Ishikawa (cell line): ENCODE measurements at regions not wholly inside any gene's neighbourhood (a gene's known extent, or its start where the extent isn't known, plus 50 kb on each side); places are given as distances from the start of the nearest gene placed in this dataset.

Source experiments
- CEBPB ChIP-seq: IDR thresholded peaks from 2 replicates; pipeline ENCODE4 v1.6.1; 2012
- CREB1 ChIP-seq: IDR thresholded peaks from 2 replicates; pipeline ENCODE4 v1.6.1; 2012; ENCODE audit warnings: low read depth
- EGR1 ChIP-seq: IDR thresholded peaks from 2 replicates; pipeline ENCODE4 v1.6.1; 2012
- EP300 ChIP-seq: IDR thresholded peaks from 2 replicates; pipeline ENCODE4 v1.6.1; 2012; ENCODE audit warnings: borderline replicate concordance
- FOXM1 ChIP-seq: IDR thresholded peaks from 2 replicates; pipeline ENCODE4 v1.6.1; 2012; ENCODE audit warnings: low read depth, borderline replicate concordance
- NFIC ChIP-seq: IDR thresholded peaks from 2 replicates; pipeline ENCODE4 v1.6.1; 2012
- RAD21 ChIP-seq: IDR thresholded peaks from 2 replicates; pipeline ENCODE4 v1.6.1; 2012; ENCODE audit warnings: low read depth
- TAF1 ChIP-seq: IDR thresholded peaks from 2 replicates; pipeline ENCODE4 v1.6.1; 2012; ENCODE audit warnings: low read depth, mild to moderate bottlenecking
- TCF12 ChIP-seq: IDR thresholded peaks from 2 replicates; pipeline ENCODE4 v1.6.1; 2012; ENCODE audit warnings: low read depth
- TEAD4 ChIP-seq: IDR thresholded peaks from 2 replicates; pipeline ENCODE4 v1.6.1; 2012
- YY1 ChIP-seq: IDR thresholded peaks from 2 replicates; pipeline ENCODE4 v1.6.1; 2012; ENCODE audit warnings: low read depth
- ZBTB7A ChIP-seq: IDR thresholded peaks from 2 replicates; pipeline ENCODE4 v1.6.1; 2012; ENCODE audit warnings: low read depth
- TF ChIP-seq, protein P1 (sequence below): IDR thresholded peaks from 2 replicates; pipeline ENCODE4 v1.6.1; 2012; ENCODE audit warnings: low read depth, mild to moderate bottlenecking

DNA sequence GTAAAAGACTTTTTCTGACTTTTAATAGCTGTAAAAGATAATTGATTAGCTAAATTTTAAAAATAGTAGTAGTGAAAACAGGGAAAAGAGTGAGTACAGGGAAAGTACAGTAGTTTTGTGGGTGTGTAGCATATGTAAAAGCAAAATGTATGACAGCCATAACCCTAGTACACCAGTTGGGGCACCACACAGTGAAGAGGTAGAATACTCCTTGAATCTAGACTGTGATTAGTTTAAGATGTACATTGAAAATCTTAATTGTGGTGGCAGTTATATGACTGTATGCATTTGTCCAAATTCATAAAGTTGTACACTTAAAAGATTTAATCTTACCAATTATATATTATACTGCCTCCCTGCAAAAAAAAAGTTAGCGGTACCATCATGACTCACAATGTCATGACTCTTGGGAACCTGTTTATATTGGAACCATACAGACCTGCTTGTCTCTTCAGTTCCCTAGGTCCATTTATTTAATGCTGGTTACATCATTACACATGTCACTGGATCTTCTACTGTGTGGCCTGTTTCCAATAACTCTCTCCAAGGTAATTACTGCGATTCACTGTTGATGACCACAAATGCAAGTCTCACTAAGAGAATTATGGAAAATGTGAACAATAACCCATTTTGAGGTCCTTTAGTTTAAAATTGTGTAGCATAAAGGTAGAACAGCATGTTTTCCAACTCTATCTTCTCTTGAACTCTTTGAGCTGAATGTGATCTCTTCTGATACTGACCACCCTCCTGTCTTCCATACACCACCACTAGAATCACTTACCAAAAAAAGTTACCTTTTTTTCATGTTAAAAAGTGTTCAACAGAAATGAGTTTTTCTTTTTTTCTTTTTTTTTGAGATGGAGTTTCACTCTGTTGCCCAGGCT lies 264.2 kb upstream of the AMIGO2 start:
- TF ChIP-seq, protein P1, sequence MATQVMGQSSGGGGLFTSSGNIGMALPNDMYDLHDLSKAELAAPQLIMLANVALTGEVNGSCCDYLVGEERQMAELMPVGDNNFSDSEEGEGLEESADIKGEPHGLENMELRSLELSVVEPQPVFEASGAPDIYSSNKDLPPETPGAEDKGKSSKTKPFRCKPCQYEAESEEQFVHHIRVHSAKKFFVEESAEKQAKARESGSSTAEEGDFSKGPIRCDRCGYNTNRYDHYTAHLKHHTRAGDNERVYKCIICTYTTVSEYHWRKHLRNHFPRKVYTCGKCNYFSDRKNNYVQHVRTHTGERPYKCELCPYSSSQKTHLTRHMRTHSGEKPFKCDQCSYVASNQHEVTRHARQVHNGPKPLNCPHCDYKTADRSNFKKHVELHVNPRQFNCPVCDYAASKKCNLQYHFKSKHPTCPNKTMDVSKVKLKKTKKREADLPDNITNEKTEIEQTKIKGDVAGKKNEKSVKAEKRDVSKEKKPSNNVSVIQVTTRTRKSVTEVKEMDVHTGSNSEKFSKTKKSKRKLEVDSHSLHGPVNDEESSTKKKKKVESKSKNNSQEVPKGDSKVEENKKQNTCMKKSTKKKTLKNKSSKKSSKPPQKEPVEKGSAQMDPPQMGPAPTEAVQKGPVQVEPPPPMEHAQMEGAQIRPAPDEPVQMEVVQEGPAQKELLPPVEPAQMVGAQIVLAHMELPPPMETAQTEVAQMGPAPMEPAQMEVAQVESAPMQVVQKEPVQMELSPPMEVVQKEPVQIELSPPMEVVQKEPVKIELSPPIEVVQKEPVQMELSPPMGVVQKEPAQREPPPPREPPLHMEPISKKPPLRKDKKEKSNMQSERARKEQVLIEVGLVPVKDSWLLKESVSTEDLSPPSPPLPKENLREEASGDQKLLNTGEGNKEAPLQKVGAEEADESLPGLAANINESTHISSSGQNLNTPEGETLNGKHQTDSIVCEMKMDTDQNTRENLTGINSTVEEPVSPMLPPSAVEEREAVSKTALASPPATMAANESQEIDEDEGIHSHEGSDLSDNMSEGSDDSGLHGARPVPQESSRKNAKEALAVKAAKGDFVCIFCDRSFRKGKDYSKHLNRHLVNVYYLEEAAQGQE: no peak
- TF ChIP-seq EP300: no peak

DNA sequence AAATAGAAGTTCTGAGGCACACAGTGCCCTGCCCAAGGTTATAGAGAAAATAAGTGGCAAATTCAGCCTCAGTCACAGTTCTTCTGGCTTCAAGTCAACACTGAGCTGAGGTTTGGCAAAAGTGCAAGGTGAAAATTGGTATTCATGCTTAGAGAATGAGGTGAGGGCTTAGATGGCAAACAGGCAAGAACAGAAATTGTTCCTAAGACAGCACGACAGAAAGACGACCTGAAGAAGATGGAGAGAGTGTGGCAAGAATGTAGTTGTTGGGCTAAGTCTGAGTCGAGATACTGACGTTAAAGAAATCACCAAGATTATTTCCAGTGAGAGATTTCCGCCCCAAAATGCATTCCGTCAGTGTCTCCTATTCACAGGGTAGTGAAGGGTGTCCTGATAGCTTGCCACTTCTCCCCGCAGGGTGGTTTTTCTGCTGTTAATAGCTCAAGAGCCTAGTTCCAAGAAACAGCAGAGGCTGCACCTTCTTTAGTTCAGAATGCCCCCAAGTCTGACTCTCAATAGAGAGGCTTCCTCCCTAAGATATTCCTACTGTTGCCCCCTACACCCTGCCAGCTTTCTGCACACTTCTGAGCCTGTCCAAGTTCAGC lies 260.8 kb upstream of the AMIGO2 start:
- TF ChIP-seq EGR1 (no peak), FOXM1 (no peak), YY1 (no peak), NFIC (no peak), TAF1 (no peak), ZBTB7A (no peak), TEAD4 (no peak), CEBPB (no peak)
- TF ChIP-seq, protein P1: no peak

DNA sequence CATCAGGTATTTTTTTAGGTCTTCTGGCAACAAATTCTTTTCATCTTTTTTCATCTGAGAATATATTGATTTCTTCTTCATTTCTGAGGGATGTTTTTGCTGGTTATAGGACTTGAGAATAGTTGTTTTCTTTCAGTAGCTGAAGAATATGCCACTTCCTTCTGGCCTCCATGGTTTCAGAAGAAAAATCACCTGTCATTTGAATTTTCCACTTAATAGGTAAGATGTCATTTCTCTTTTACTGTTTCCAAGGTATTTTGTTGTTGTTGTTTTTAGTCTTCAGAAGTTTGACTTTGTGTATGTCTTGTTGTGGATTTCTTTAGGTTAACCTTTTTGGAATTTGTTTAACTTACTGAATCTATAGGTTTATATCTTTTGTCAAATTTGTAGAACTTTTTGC lies 257.8 kb upstream of the AMIGO2 start:
- TF ChIP-seq, protein P1: no peak
- TF ChIP-seq EGR1 (no peak), YY1 (no peak), CREB1 (no peak)

DNA sequence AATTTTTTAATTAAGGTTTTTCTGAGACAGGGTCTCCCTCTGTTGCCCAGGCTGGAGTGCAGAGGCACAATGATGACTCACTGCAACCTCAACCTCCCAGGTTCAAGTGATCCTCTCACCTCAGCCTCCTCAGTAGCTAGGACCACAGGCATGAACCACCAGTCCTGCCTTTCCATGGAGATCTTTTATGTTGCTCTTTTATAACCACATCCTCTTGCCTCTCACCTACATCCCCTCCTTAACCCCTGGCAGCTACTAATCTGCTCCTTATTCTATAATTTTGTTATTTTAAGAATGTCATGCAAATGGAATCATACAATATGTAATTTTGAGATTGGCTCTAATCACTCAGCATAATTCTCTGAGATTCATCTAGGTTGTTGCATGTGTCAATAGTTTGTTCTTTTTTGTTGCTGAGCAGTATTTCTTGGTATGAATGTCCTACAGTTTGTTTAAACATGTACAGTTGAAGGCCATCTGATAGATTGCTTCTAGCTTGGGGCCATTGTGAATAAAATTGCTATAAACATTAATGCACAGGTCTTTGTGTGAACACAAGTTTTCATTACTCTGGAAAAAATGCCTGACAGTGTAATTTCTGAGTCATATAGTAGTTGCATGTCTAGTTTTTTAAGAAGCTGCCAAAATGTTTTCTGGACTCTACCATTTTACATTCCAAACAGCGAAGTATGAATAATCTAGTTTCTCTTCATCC lies 249.2 kb upstream of the AMIGO2 start:
- TF ChIP-seq RAD21: no peak

DNA sequence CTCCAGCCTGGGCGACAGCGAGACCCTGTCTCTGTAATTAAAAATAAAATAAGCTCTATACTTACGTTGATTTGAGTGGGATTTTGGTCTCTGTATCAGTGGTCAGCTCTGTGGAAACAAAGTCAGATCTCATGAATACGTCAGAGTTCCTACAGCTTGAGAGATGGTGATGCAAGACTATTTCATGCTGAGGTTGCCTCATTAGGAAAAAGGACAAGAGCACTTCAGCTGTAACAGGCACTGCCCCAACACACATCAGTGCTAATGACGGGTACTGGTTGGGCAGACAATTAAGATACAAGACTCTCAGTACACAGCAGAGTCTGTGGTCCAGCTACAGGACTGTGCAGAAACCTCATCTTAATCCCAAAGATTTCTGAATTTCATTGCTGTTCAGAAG lies 246.4 kb upstream of the AMIGO2 start:
- TF ChIP-seq TEAD4: no peak
- no peak for TF ChIP-seq TAF1
- TF ChIP-seq CREB1: no peak
- no peak for TF ChIP-seq CEBPB
- TF ChIP-seq EP300: no peak
- no peak for TF ChIP-seq FOXM1

DNA sequence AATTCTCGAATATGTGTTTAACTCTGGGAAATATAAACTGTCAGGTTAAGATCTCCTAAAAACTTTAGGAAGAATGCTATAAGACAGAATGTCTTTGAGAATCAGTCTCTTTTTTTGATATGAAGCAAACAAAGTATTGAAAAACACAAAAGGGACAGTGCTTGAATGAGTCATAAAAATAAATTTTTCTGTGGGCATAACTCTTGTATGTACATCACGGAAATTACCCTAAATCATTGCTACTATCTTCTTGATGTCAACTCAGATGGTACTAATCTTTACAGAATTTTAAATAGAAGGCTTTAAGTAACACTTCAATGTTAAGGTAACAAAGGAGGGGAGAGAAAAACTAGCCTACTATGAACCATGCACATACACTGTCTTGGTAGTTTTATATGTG lies 244.0 kb upstream of the AMIGO2 start:
- no peak for TF ChIP-seq ZBTB7A
- TF ChIP-seq NFIC: no peak
- no peak for TF ChIP-seq EGR1

DNA sequence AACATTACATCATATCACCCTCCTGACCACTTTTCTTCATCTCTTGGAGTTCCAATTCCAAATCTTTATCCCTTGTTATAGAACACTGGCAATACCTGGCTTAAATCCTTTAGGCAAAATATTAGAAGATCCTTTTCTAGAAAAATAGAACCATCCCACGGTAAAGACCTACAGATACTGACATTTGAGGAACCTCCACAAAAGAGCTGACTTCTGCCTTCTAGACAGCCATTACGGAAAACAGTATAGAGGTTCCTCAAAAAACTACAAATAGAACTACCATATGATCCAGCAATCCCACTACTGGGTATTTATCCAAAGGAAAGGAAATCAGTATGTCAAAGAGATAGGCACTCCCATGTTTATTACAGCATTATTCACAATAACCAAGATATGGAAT lies 241.7 kb upstream of the AMIGO2 start:
- no peak for TF ChIP-seq YY1
- no peak for TF ChIP-seq TCF12
- TF ChIP-seq, protein P1: no peak
- no peak for TF ChIP-seq TAF1
- no peak for TF ChIP-seq RAD21
- no peak for TF ChIP-seq NFIC
